ENCODE measurements at regions not wholly inside any gene's neighbourhood (a gene's known extent, or its start where the extent isn't known, plus 50 kb on each side); places are given as distances from the start of the nearest gene placed in this dataset.
"Not testable (repeated sequence)": the region's sequence is repeated elsewhere in the genome, so short reads cannot be mapped to it uniquely, and the experiment has no call there.

DNA sequence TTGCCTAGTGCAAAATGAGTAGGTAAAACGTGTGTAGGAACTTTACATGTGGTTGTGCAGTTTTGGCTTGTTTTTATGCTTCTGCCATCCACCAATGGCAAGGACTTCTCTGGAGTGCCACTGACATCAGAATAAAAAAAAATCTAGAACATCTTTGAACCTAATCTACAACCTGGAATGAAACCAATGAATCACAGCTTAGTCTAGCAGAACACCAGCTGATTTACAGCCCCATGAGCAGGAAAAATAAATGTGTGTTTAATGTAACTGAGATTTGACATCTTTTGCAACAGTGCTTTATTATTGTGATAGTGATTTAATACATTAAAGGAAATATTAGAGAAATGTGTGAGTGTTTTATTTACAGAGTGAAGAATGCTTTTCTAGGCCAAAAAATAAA, 995.1 kb downstream of the PCDH7 start:
- H3K4me3 ChIP-seq (ENCODE audit: low read depth, low read length), result no peak overlapping the region
- TF ChIP-seq, protein P1, sequence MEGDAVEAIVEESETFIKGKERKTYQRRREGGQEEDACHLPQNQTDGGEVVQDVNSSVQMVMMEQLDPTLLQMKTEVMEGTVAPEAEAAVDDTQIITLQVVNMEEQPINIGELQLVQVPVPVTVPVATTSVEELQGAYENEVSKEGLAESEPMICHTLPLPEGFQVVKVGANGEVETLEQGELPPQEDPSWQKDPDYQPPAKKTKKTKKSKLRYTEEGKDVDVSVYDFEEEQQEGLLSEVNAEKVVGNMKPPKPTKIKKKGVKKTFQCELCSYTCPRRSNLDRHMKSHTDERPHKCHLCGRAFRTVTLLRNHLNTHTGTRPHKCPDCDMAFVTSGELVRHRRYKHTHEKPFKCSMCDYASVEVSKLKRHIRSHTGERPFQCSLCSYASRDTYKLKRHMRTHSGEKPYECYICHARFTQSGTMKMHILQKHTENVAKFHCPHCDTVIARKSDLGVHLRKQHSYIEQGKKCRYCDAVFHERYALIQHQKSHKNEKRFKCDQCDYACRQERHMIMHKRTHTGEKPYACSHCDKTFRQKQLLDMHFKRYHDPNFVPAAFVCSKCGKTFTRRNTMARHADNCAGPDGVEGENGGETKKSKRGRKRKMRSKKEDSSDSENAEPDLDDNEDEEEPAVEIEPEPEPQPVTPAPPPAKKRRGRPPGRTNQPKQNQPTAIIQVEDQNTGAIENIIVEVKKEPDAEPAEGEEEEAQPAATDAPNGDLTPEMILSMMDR (IDR thresholded peaks at IDR 0.05; ENCODE audit: borderline replicate concordance, insufficient read depth, low read depth, low read length), result no peak

DNA sequence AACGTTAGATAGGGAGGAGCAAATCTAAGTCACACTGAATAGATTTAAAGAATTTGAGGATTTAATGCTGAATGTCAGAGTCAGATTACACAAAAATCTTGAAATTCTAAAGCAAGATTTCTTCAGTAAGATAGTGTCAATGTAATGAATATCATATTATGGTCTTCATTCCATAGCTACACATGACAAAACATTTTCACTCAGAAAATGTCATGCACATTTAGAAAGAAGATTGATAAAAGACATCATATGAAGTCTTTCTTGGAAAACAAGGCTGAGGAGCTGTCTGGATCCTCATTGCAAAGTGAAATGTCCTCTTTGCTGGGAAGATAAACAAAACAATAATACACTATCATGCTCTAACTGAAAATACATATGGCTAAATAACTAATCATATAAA, 1006.9 kb downstream of the PCDH7 start:
- TF ChIP-seq, protein P1 (IDR thresholded peaks at IDR 0.05; ENCODE audit: borderline replicate concordance, insufficient read depth, low read depth, low read length), result no peak
- H3K4me3 ChIP-seq (ENCODE audit: low read depth, low read length), result no peak overlapping the region

DNA sequence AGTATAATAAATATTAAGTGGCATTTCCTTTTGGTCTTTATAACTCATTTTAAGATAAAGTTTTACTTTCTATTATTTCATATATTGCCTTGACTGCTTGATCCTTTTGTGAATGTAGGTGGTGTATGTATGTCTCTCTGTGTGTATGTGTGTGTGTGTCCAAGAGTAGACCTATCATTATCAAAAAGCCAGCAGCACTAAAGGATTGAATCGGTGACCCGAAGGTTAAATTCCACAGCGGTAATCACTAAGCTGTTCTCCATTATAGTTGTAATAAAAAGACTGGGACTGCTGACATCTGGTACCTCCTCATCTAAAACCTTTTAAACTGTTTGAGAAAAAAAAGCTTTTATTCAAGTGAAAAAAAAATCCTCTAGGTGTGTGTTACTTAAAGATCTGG, 1014.8 kb downstream of the PCDH7 start:
- TF ChIP-seq, protein P1 (IDR thresholded peaks at IDR 0.05; ENCODE audit: borderline replicate concordance, insufficient read depth, low read depth, low read length), result no peak

DNA sequence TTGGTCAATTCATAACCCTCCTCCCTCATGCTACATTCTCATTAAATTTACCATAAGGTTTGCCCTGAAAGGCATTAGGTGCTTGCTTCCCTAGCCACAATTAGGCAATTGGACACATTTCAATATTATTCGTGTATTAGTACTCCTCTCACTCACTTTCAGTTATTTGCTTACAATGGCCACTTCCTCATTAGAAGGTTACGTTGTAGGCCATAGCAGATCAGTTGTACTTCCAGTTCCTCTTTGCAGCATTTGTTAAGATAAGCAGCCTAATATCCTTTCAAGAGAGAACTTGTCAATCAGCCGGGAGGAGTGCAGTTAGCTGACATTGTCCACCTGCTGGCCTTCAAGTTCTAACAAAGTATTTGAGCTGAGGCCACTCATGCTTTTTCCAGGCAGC, 1017.2 kb downstream of the PCDH7 start:
- TF ChIP-seq, protein P1 (IDR thresholded peaks at IDR 0.05; ENCODE audit: borderline replicate concordance, insufficient read depth, low read depth, low read length), result no peak
- no peak overlapping the region for H3K4me3 ChIP-seq (ENCODE audit: low read depth, low read length)

More for the DNA sequence above, 1014.8 kb downstream of the PCDH7 start:
- no peak overlapping the region for H3K4me3 ChIP-seq (ENCODE audit: low read depth, low read length)

DNA sequence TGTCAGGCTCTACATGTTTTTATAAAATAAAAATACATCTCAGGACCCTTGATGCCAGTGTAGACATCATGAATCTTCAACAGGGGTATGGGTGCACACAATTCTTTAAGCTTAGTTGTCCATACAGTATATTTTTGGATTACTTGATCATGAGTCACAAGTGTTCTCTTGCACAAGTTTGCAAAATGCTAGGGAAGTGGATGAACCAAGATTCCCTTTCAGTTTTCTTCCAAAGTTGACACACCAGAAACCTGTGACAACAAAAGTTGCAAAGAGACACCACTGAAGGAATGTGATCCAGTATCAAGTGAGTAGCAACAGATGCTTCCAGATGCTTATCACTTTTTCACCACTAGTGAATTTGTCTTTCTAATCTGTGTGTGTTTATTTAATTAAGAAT, 1021.2 kb downstream of the PCDH7 start:
- TF ChIP-seq, protein P1 (IDR thresholded peaks at IDR 0.05; ENCODE audit: borderline replicate concordance, insufficient read depth, low read depth, low read length), result no peak
- H3K4me3 ChIP-seq (ENCODE audit: low read depth, low read length), result no peak overlapping the region

DNA sequence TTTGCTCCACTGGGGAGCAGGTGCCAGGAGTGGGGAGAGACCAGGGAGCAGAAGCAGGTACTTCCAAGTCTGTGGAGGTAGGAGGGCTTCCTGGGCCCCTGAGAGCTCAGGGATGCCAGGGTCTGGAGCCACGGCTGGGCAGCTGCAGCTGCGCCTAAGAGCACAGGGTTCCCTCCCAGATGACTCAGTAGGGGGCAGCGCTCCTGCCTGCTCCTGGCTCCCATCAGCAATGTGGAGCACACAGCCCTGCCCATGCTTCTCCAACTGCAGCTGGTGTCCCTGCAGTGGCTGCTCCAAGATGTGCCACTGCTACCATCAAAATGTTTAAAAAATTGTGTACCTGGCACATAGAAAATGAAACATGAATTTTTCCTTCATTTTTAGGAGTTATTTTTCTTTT, 1028.2 kb downstream of the PCDH7 start:
- no peak overlapping the region for H3K4me3 ChIP-seq (ENCODE audit: low read depth, low read length)
- TF ChIP-seq, protein P1 (IDR thresholded peaks at IDR 0.05; ENCODE audit: borderline replicate concordance, insufficient read depth, low read depth, low read length), result no peak

DNA sequence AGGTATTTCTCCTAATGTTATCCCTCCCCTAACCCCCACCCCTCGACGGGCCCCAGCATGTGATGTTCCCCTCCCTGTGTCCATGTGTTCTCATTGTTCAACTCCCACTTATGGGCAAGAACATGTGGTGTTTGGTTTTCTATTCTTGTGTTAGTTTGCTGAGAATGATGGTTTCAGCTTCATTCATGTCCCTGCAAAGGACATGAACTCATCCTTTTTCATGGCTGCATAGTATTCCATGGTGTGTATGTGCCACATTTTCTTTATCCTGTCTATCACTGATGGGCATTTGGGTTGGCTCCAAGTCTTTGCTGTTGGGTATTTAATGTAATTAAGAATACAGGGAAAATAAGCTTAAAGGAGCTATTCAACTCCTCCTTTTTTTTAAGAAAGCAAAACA, 1030.4 kb downstream of the PCDH7 start:
- not testable (repeated sequence) for H3K4me3 ChIP-seq (ENCODE audit: low read depth, low read length)

DNA sequence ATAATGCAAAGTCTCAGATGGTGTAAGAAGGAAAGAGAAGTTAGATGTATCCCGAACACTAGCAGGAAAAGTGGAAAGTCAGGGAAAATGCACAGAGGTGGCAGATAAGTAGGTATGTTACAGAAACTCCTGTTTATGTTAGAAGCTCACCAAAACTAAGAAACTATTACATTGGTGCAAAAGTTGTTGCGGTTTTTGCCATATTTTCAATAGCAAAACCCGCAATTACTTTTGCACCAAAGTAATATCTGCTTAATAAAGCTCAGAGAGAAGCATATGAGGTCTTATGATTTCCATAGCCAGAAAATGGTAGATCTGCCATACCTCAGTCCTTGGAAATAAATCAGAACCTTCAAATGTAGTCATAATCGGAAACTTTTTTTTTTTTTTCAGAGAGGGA, 1035.6 kb downstream of the PCDH7 start:
- TF ChIP-seq, protein P1 (IDR thresholded peaks at IDR 0.05; ENCODE audit: borderline replicate concordance, insufficient read depth, low read depth, low read length), result no peak

More for the DNA sequence above, 1035.6 kb downstream of the PCDH7 start:
- H3K4me3 ChIP-seq (ENCODE audit: low read depth, low read length), result no peak overlapping the region

Data from GM12875 (cell line).